ENCODE measurements at regions not wholly inside any gene's neighbourhood (a gene's known extent, or its start where the extent isn't known, plus 50 kb on each side); places are given as distances from the start of the nearest gene placed in this dataset.

DNA sequence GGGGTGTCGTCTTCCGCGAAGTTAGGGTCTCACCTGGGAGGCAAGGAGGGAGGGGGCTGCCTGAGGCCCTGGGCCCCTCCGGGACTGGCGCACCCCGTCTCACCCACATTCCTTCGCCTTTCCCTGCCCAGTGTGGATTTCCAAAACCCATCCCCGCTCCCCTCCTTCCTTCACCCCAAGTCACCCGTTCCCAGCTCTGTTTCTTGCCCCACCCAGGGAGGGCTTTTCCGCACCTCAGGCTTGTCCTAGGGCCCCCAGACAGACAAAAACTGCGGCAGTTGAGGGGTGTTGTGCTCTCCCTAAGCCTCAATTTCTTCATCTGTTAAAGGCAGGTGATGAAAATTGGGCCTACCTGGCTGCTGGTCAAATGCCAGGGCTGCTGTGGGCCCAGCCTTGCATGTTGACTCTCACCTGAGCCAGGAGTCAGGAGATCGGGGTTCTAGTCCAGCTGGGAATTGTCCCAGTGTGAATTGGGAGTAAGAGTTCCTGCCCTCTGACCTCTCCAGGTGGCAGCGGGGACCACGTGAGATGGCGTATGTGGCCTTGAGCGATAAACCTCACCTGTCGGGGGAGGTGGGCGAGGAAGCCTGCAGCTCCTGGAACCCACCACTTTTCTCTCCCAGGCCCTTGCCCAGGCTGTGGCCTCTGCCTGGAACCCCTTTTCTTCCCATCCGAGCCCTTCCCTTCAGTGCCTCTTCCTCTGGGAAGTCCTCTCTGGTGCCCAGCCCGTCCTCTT lies 143.4 kb upstream of the IER5L start:
- TF ChIP-seq EP300 (IDR thresholded peaks at IDR 0.05) (no peak), POLR2AphosphoS5 (IDR thresholded peaks at IDR 0.05) (no peak), POLR2A (IDR thresholded peaks at IDR 0.05) (no peak)
- TF ChIP-seq, protein P1, sequence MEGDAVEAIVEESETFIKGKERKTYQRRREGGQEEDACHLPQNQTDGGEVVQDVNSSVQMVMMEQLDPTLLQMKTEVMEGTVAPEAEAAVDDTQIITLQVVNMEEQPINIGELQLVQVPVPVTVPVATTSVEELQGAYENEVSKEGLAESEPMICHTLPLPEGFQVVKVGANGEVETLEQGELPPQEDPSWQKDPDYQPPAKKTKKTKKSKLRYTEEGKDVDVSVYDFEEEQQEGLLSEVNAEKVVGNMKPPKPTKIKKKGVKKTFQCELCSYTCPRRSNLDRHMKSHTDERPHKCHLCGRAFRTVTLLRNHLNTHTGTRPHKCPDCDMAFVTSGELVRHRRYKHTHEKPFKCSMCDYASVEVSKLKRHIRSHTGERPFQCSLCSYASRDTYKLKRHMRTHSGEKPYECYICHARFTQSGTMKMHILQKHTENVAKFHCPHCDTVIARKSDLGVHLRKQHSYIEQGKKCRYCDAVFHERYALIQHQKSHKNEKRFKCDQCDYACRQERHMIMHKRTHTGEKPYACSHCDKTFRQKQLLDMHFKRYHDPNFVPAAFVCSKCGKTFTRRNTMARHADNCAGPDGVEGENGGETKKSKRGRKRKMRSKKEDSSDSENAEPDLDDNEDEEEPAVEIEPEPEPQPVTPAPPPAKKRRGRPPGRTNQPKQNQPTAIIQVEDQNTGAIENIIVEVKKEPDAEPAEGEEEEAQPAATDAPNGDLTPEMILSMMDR (IDR thresholded peaks at IDR 0.05) = no peak
